Middle frontal gyrus (tissue), 1 donor: ENCODE measurements at regions not wholly inside any gene's neighbourhood (a gene's known extent, or its start where the extent isn't known, plus 50 kb on each side); places are given as distances from the start of the nearest gene placed in this dataset.

Source experiments
- DNase-seq: peaks from one replicate; pipeline ENCODE4 v3.0.0-alpha.2; 2015; ENCODE audit warnings: low spot score; ENCODE audit errors: extremely low spot score

DNA sequence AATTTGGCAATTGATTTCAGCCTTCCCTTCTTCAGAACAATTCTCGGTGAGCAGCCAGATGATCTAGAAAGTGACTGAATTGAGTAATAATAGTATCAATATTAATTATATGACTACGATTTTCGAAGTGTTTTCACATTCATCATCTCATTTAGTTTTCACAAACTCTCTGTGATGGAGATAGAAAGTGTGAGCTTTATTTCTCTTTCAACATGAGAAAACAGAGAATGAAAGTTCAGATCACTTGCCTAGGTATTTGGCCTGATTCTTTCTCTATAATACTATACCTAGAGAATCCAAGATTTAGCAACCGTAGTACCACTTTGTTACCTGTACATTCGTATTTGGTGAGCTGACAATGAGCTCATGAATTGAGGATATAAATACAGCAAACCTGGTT is 739.2 kb upstream of the NR2F2 start:
- no peak for DNase-seq

DNA sequence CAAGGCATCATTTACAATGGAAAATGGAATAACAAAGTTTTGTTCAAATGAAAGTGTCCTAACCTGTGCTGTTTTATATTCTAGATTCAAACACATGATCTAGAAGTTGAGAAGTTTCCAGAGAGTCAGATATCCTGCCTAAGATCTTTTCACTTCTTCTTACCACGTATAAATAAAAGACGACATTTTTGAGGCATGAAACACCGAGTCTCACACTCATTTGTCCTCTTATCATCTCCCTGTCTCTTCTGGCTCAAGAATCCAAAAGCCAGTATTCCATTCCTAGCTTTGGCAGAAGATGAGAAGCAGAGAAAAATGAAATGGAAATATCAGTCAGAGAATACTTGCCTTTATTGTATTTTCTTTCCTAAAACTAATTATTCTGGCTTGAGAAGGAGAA is 738.6 kb upstream of the NR2F2 start:
- DNase-seq: no peak

DNA sequence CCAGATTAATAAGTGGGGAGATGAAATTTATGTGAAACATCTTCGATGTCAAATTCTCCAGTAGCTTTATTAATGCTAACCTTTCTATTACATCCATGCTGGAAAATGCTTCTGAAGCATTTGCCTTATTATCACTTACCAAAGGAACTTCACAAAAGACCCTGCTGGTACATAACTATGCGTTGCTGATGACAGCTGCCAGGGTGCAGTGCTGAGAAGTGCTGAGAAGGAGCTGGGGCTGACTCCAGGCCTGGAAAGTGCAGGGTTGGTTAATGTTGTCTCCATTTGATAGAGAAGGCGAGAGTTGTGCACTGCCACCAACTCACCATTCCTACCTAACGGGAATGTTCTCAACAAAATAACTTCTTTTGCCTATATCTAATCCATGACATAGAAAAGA is 736.0 kb upstream of the NR2F2 start:
- no peak for DNase-seq

DNA sequence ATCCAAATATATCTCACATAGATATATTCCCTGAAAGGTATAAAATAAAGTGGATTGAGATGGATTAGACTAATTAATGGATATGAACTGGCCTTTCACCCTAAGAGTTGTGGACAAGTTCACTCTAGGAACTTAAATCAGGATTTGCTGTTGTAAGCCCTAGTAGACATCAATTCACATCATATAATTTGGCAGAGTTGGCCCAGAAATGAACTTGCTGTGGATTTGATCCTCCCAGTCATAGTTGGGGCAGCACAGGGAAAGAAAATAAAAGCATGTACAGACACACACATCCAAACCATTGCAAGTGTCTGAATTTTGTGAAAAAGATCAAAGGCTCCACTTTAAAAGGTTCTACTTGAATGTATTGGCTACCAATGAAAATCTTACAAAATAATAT is 734.7 kb upstream of the NR2F2 start:
- DNase-seq: no peak

DNA sequence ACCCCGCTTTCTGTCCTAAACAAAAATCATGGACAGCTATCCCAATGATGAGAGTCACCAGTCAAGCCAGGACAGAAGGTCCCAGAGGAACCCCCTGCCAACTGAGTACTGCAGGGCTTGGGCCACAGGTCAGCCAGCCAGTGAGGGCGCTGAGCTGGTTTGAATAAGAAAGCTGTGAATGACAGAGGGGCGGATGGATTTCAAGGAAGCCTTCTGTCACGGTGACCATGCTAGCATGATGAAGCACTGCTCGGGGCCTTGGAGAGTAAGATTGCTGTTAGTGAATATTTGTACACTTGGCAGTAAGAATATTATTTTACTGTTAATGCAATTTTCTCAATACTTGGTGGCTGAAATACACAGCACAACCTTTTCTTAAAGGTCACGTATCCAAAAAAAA is 734.0 kb upstream of the NR2F2 start:
- no peak for DNase-seq

DNA sequence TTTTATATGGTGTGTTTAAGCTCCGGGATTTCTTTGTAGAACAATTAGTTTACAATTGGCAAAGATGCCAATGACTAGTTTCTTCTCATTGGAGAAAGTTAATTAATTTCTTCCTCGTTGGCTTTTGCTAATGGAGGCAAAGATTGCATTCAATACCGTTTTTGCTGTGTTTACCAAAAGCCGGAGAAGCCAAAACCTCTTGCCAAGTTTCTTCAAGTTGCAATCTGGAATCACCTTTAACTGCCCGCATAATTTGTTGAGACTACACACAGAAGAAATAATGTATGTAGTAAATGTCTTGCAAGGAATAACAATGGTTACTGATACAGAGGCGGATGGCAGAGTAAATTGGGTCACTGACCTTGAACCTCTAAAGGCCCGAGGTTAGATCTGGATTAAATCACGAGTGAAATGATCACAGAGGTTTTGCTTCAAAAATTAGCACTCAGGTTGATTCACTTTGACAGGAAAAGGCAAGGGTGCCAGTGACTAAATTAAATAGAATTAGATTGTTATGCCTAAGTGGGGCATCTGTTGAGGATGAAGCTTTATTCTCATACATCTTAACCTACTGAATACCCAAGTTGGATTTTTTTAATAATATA is 732.1 kb upstream of the NR2F2 start:
- no peak for DNase-seq

DNA sequence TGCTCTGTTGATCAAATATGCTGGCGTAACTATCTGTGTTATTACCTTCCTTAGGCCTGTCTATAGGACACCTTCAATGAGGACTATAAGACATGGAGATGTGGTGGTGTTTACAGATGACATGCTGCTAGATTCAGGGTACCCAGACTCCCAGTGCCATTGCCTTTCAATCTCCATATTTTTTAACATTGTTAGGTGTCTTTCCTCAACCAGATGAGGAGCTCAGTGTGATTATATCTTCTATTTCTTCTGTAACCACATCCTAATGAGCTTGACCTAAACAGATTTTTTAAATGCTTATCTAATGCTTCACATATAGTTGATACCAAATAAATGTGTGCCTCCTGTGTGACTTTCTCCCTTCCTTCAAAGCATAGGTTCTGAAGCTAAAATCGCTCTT is 730.1 kb upstream of the NR2F2 start:
- DNase-seq: no peak

DNA sequence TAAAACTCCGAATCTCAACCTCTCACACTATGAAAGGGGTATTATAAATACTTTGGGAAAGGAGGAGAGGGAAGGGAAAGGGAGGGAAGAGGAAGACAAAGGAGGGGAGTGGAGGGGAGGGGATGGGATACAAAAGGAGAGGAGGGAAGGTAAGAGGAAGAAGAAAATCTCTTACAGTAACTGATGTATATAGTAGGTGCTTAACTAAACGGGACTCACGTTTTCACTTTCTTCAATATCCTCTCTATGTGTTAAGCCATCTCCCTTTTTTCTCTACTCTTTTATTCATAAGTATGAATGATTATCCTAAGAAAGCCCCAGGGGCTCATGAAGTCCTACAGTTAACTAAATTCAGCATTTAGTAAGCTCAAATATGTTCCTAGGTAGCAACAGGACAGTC is 729.6 kb upstream of the NR2F2 start:
- no peak for DNase-seq

DNA sequence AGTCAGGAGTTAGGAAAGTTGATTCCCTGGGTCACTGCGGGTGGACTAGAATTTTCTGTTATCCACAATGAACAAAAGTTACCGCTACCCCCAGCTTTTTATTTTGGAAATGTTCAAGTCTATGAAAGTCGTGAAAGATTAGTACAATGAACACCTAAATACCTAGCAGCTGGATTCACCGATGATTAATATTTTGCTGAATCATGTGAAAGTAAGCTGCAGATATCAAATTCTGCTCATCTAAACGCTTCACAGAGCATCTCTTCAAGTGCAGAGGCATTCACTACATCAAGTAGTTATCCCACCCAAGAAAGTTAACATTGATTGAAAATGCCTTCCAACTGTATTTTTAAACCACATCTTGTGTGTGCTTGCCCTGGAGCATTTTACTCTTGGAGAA is 729.0 kb upstream of the NR2F2 start:
- no peak for DNase-seq

DNA sequence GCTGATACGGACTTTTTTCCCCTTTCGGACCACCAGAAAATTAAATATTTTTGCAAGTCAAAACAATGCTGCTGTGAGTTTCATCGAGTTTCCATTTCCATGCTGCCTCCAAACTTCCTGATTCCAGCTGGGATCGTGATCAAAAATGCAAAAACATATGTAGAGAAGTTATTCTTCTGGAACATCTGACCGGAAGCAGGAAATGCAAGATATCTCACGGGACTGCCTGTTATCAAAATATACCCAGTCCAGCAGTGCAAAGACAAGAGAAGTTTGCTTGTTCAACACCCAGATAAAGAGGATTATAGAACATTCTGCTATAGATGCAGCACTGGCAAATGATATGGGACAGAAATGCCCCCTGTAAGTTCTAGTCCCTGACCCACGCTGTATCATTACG is 726.7 kb upstream of the NR2F2 start:
- DNase-seq: no peak

DNA sequence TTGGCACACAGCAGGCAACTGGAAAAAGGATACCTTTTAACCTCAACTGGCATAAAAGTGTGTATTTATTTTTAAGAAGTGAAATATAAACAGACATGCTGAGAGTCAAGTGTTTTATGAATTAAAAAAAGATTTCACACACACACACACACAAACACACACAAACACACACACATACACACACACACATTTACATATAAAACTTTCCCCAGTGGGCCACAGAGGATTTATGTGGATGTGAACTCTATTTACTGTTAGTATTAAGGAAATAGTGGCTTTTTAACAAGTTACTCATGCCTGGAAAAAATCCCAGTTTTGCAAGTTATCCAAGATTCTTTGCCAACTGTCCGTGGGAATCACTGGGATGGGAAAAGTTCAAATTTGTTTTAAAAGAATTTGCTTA is 725.9 kb upstream of the NR2F2 start:
- DNase-seq: no peak

DNA sequence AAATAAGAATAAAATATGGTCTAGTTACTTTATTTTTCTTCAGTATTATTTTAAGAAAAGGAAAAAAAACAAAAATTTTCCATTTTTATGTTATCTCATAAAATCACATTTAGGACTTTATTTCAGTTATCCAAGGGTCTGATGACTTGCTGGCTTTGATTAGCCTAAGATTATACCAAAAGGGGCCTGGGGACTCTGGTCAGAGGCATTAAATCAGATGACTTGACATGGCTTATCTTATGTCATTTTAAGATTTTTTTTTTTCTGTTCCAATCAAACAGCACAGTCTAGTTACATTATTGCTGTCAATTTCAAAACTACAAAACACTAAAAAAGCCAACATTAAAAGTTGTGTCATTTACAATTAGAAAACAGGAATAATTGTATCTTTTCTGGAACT is 725.4 kb upstream of the NR2F2 start:
- DNase-seq: no peak

DNA sequence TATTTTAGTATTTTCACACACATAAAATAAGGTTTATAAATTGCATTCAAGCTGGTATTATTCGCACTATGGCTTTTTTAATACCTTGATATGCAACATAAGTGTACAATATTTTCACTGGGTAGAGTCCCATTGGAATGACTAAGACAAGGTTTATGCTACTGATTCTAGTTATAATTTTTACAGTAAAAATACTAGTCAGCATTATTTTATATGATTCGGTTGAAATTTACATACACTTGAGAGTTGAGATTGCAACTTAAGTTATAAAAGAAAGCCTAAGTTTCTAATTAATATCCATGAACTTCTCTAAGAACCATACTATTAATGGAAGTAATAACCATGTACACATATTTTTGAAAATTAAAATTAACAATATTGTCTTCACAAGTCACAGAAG is 723.9 kb upstream of the NR2F2 start:
- DNase-seq: no peak

DNA sequence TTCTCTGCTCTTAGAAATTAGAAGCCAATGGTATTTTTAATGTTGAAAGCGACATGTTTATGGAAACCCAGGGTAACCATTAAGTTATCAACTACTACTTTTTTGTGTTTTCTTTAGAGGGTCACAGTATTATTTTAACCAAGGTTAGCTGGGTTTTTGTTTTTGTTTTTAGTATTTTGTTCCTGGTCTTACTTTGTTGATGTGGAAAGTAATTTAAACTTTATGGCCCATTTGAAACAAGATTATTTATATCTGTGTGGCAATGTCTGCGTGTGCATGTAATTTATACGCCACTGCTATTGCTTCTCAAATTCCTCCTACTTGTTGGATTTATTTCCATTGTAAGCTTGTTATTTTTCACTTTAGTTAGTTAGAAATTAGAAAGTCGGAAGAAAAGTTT is 722.1 kb upstream of the NR2F2 start:
- DNase-seq: no peak

DNA sequence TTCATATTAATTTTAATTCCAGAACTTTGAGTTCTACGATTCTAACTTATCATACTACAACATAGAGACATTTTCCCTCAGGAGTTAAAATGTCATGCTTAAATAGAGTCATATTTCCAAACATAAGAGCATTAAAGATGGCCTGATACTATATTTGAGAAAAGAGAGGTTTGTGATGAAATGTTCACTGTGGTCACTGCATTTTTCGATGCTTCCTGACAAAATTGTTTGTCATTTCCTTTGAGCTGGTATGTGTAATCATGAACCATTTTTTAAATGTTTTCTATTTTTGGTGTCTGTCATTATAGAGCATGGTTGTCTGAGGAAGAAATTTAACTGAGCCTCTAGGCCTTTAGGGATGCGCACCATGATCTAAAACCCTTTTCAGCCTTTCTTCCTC is 721.4 kb upstream of the NR2F2 start:
- no peak for DNase-seq

DNA sequence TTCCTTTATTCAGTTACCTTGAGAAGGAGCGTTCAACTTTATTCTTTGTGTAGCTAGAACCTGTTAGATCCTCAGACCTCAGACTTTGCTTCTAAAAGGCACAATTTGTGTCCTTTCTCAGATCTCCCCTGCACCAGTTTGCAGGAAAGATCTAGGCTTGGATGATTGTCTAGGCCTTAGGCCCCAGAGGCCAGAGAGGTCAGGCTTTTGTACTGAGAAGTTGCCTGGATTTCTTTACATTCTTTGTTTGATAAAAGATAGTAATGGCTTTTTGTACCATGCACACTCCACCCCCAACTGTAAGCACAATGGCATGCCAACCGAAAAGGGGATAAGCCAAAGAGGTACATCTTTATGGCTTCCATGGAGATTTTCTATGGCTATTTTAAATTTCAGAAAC is 719.6 kb upstream of the NR2F2 start:
- DNase-seq: no peak

DNA sequence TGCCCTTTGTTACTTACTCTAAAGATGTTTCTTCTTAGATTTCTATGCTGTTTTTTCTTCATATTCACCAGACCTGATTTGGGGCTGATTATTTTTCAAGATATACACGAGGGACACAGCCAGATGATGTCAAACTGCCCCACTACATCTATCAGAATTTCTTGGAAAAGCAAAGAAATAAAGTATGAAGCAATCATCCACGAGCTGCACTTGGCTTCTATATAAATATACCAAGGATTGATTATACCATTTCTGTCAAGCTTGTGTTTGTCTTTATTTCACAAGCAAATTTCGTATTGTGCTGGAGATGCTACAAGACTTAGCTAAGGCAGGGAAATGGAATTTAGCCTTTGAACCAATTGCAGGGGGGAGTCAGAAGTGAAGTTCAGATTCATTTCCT is 715.1 kb upstream of the NR2F2 start:
- DNase-seq: no peak

DNA sequence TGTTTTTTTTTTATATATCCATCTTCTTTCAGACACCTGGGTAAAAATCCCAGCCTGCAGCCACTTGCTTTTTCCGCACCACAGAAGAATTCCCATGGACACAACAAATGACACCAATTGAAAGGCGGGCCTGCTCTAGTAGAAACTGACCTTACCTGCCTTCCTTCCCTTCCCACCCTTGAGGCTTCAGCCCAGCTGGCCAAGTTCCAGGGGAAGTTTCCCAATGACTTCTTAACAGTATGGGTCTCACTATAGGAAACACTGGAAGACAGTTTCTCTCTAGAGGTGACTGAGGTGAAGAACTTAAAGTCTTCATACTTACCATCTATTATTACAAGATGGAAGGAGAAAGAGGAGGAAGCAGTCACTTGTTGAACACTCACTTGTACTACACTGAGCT is 714.2 kb upstream of the NR2F2 start:
- DNase-seq: no peak

DNA sequence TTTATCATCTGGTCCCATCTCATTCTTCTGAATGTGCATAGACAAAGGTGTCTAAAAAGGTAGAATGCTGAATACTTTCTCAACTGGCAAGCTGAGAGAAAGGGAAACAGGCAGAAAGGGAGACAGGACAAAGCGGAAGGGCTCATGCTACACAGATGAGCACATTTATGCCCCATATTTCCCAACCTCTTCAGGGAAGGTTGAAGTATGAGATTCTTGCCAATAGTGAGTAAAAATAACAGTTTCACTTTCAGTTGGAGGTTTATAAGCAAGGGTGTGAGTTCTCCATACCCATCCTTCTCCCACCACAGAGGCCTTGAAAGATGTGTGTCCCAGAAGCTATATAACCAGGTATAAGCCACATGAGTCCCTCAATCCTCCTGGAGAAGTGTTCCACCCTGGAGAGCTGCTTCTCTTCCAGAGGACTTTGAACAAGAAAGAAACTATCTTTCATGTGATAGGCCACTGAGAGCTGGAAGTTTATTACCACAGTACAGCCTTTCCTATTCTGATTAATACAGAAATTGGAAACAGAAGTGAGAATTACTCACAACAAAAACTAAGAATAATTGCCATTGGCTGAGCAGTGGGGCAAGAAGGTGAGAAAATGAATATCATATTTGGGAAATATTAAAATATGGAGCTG is 709.4 kb upstream of the NR2F2 start:
- no peak for DNase-seq

DNA sequence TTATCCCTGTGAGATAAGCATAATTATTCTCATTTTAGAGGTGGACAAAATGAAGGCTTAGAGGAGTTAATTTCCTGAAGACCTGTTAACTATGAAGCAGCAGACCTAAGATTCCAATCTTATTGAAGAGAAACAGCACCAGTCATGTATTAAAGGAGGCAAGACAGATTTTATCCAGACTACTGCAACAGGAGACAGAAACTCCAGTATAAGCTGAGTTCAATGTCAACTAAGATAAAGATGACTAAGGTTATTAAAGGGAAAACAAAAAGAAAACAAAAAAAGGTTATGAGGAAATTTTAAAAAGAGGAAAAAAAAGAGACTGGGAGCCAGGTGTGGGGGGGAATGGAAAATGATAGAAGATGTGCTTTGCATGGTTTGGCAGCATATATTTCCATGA is 707.7 kb upstream of the NR2F2 start:
- DNase-seq: no peak

DNA sequence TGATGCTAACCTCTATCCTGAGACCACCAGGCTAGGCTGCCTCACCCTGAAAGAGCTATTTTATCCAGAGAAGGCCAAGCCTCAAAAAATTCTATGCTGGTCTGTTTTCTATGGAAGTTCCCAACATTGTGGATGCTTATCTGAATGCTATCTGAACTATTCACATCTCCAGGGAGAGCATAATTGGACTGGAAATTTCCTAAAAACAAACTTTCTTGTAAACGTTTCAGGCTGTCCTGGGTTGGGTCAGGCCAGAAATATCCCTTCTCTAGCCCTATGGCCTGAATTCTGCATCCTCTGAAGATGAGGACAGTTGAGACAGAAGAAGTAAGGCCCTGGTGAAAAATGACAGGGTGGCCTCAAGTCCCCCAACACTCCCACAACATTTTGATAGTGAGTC is 706.4 kb upstream of the NR2F2 start:
- DNase-seq: no peak

DNA sequence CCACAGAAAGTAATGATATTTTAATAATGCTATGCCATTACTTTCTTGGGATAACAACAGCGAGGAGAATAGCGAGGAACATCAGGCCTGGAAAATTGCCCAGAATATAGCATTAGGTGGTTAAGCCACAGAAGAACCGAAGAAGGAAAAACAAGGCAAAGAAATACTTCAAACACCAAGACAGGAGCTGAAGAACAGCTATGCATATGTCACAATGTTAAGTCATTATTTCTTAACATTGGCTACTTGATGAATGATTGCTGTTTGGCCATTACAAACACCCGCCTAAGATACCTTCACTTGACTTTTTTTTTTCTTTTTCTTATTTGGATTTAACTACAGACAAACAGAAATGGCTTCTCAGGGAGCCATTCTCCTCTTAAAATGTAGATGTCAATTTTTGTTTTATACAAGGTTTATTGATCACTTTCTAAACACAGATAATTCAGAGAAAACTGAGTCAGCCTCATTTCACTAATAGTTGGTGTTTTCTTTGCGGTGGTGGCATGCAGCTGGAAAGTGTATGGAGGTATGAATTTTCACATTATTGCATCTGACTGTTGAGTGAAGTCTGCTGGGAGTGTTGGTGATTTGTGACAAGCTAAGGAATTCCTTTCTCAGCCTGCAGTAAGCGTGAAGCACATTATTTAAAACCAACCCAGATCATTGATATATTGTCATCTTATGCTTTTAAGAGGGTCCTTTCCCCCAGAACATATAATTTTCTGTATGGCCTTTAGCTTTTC is 705.7 kb upstream of the NR2F2 start:
- no peak for DNase-seq
